ENCODE measurements at regions not wholly inside any gene's neighbourhood (a gene's known extent, or its start where the extent isn't known, plus 50 kb on each side); places are given as distances from the start of the nearest gene placed in this dataset.

DNA sequence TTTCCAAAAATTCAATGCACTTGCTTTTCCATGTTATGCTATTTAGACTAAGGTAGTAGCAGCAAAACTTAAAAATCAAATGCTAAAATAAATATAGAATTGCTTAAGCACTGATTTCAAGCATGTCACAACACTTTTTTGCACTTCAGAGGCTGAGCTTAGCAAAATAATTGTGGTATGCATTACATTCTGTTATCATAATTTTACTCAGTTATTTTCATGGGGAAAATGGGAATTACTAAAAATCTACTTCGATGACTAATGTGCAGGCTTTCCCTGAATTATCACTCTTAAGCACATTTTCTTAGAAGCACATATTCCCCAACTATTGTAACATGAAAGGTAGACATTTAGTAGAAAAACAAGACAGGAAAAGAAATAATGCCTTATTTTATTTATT lies 322.4 kb upstream of the CBLB start:
- Mint-ChIP-seq H3K36me3 (ENCODE audit: unreplicated experiment) (no peaks in the 10 kb centered on the region), H3K27ac (ENCODE audit: unreplicated experiment) (no peak overlapping the region), H3K27me3 (ENCODE audit: unreplicated experiment) (peaks cover 1% of the 10 kb centered on the region), H3K4me3 (ENCODE audit: unreplicated experiment) (no peak overlapping the region), H3K9me3 (ENCODE audit: unreplicated experiment) (no peaks in the 10 kb centered on the region), H3K4me1 (ENCODE audit: low read depth, unreplicated experiment) (peaks cover 3% of the 10 kb centered on the region)
- no peak for DNase-seq
- TF ChIP-seq, protein P1, sequence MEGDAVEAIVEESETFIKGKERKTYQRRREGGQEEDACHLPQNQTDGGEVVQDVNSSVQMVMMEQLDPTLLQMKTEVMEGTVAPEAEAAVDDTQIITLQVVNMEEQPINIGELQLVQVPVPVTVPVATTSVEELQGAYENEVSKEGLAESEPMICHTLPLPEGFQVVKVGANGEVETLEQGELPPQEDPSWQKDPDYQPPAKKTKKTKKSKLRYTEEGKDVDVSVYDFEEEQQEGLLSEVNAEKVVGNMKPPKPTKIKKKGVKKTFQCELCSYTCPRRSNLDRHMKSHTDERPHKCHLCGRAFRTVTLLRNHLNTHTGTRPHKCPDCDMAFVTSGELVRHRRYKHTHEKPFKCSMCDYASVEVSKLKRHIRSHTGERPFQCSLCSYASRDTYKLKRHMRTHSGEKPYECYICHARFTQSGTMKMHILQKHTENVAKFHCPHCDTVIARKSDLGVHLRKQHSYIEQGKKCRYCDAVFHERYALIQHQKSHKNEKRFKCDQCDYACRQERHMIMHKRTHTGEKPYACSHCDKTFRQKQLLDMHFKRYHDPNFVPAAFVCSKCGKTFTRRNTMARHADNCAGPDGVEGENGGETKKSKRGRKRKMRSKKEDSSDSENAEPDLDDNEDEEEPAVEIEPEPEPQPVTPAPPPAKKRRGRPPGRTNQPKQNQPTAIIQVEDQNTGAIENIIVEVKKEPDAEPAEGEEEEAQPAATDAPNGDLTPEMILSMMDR (IDR thresholded peaks at IDR 0.05; ENCODE audit: partially characterized antibody, unreplicated experiment): no peak

DNA sequence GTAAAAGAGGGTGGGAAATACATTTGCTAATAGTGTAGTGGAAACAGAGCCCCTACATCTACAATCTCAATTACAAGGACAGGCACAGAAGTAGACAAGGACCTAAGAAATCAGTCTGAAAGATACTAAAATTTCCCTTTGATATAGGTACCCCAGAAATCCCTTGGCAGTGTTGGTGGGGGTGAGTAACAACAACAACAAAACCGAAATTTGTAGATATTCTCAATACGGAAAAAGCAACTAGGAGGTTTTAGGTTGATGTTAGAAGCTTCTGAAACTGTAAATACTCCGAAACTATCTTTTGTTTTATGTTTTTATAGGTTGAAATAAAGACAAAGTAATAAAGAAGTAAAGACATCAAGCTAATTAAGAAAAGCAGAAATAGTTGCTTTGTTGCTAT lies 323.1 kb upstream of the CBLB start:
- Mint-ChIP-seq H3K27me3 (ENCODE audit: unreplicated experiment) (peaks cover 1% of the 10 kb centered on the region), H3K4me3 (ENCODE audit: unreplicated experiment) (no peak overlapping the region), H3K27ac (ENCODE audit: unreplicated experiment) (no peak overlapping the region), H3K9me3 (ENCODE audit: unreplicated experiment) (no peaks in the 10 kb centered on the region), H3K36me3 (ENCODE audit: unreplicated experiment) (no peaks in the 10 kb centered on the region), H3K4me1 (ENCODE audit: low read depth, unreplicated experiment) (peaks cover 3% of the 10 kb centered on the region)
- DNase-seq: no peak
- TF ChIP-seq, protein P1 (IDR thresholded peaks at IDR 0.05; ENCODE audit: partially characterized antibody, unreplicated experiment): no peak

DNA sequence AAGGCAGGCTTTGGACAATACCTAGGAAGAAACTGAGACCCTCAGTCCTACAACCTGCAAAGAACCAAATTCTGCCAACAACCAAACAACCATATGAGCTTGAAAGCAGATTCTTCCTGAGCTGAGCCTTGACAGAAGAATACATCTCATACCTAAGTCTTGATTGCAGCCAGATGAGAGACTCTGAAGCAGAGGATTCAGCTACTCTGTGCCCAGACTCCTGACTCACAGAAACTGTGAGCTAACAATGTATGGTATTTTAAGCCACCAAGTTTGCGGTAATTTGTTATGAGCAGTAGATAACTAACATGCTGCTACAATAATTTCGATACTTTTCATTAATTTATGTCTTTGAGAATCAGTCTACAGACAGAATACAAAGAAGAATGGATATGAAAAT lies 325.1 kb upstream of the CBLB start:
- no peaks in the 10 kb centered on the region for H3K36me3 Mint-ChIP-seq (ENCODE audit: unreplicated experiment)
- peaks cover 3% of the 10 kb centered on the region for H3K4me1 Mint-ChIP-seq (ENCODE audit: low read depth, unreplicated experiment)
- TF ChIP-seq, protein P1 (IDR thresholded peaks at IDR 0.05; ENCODE audit: partially characterized antibody, unreplicated experiment): no peak
- peaks cover 1% of the 10 kb centered on the region for H3K27me3 Mint-ChIP-seq (ENCODE audit: unreplicated experiment)
- no peaks in the 10 kb centered on the region for H3K9me3 Mint-ChIP-seq (ENCODE audit: unreplicated experiment)
- no peak for DNase-seq
- H3K27ac Mint-ChIP-seq (ENCODE audit: unreplicated experiment): no peak overlapping the region
- no peak overlapping the region for H3K4me3 Mint-ChIP-seq (ENCODE audit: unreplicated experiment)

DNA sequence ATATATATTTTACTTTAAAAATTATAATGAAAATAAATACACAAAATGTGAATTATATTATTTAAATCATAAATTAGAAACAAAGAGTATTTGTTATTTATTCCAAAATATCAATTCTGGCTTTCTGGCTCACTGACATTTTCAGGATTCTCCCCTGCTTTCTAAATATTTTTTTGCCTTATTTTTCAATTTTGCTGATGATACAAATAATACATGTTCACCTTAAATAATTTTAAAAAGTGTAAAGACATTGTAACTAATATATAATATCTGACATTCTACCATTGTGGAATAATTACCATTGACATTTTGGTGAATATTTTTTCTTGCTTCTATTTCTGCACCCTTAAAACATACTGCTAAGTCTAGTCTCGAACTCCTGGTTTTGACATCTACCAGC lies 325.9 kb upstream of the CBLB start:
- no peak for DNase-seq
- no peak overlapping the region for H3K4me3 Mint-ChIP-seq (ENCODE audit: unreplicated experiment)
- H3K27ac Mint-ChIP-seq (ENCODE audit: unreplicated experiment): no peak overlapping the region
- peaks cover 1% of the 10 kb centered on the region for H3K27me3 Mint-ChIP-seq (ENCODE audit: unreplicated experiment)
- no peaks in the 10 kb centered on the region for H3K9me3 Mint-ChIP-seq (ENCODE audit: unreplicated experiment)
- no peaks in the 10 kb centered on the region for H3K36me3 Mint-ChIP-seq (ENCODE audit: unreplicated experiment)
- TF ChIP-seq, protein P1 (IDR thresholded peaks at IDR 0.05; ENCODE audit: partially characterized antibody, unreplicated experiment): no peak
- peaks cover 3% of the 10 kb centered on the region for H3K4me1 Mint-ChIP-seq (ENCODE audit: low read depth, unreplicated experiment)

DNA sequence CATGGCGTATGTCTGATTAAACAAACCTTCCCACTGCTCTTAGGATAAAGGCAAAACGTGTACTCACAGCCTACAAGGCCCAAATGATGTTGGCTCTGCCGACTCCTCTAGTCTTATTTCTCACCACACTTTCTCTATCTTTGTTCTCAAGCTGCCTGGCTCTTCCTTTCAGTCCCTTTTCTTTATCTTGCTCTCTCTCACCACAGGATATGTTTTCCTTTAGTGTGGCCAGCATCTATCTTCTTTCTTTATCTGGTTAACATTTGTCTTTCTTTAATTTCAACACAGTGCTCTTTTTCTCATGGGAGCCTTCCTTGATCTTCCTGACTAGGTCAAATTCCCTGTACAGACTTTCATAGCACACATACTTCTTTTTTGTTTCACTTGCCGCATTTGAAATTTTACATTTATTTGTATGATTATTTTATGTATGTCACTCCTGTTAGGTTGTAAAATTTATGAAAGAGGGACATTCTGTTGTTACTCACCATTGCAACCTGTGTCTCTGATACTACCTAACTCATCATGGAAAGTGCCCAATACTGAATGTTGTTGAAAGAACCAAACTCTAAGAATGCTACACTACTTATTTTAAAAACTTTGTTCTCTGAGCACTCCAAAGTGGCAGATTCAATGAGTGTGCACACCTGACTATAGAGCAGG lies 328.9 kb upstream of the CBLB start:
- Mint-ChIP-seq H3K4me1 (ENCODE audit: low read depth, unreplicated experiment) (peaks cover 2% of the 10 kb centered on the region), H3K36me3 (ENCODE audit: unreplicated experiment) (no peaks in the 10 kb centered on the region), H3K27ac (ENCODE audit: unreplicated experiment) (no peak overlapping the region), H3K9me3 (ENCODE audit: unreplicated experiment) (no peaks in the 10 kb centered on the region), H3K4me3 (ENCODE audit: unreplicated experiment) (no peak overlapping the region), H3K27me3 (ENCODE audit: unreplicated experiment) (peaks cover 1% of the 10 kb centered on the region)
- TF ChIP-seq, protein P1 (IDR thresholded peaks at IDR 0.05; ENCODE audit: partially characterized antibody, unreplicated experiment): no peak
- DNase-seq: no peak

All from glutamatergic neuron (in vitro differentiated cells).